A549 (cell line): ENCODE measurements at regions not wholly inside any gene's neighbourhood (a gene's known extent, or its start where the extent isn't known, plus 50 kb on each side); places are given as distances from the start of the nearest gene placed in this dataset.

ENCODE experiments used
- ATAC-seq, 2 experiments: fragments of 200-7000 bp in 1 of 2; fragments of >200 bp in 1 of 2; cut with Nextera tagmentation in 1 of 2; cut with Tn5 transposase in 1 of 2; 3 replicates each; pipeline versions ENCODE4 v1.8.0 to v1.9.1; 2018 to 2020; ENCODE audit warnings: mild to moderate bottlenecking in 1 of 2, moderate library complexity in 1 of 2
- CTCF ChIA-PET: fragments of 300-600 bp; sonication (Branson Sonifier 250); formaldehyde crosslinking; extraction: SDS; loops from one replicate; lab custom pipeline; 2021; ENCODE audit warnings: antibody characterized with exemption, inconsistent platforms; lab: Yijun Ruan, JAX
- POLR2A ChIA-PET: fragments of 350-600 bp; formaldehyde crosslinking; extraction: SDS; loops from one replicate; lab custom pipeline; 2021; ENCODE audit warnings: antibody characterized with exemption, inconsistent platforms; lab: Yijun Ruan, JAX
- DNase-seq, 2 experiments: peaks; one replicate each; pipeline versions ENCODE4 v3.0.0 to v3.0.0-alpha.2; 2011 to 2016; ENCODE audit warnings: low read depth in 1 of 2, low spot score in 1 of 2
- FAIRE-seq: peaks from 2 replicates; lab custom pipeline; 2011; peaks lifted over from hg19 to GRCh38; lab: Jason Lieb, UNC
- H3K27ac ChIP-seq, 2 experiments: fragments of >200 bp; sonication (Bioruptor Twin); formaldehyde crosslinking; 3 replicates each; pipeline ENCODE4 v1.5.1; 2016 to 2017
- H3K4me1 ChIP-seq: fragments of >200 bp; sonication (Bioruptor Twin); formaldehyde crosslinking; 3 replicates; pipeline ENCODE4 v1.6.1; 2016
- H3K4me2 ChIP-seq: fragments of >200 bp; sonication (Bioruptor Twin); formaldehyde crosslinking; 3 replicates; pipeline ENCODE4 v1.6.1; 2016
- H3K4me3 ChIP-seq: fragments of >200 bp; sonication (Bioruptor Twin); formaldehyde crosslinking; 3 replicates; pipeline ENCODE4 v1.5.1; 2016
- H3K9me3 ChIP-seq: fragments of >200 bp; sonication (Bioruptor Twin); formaldehyde crosslinking; 3 replicates; pipeline ENCODE4 v1.6.1; 2016
- BCL3 ChIP-seq: fragments of >200 bp; sonication (Bioruptor Twin); formaldehyde crosslinking; IDR thresholded peaks from 3 replicates; pipeline ENCODE4 v1.6.1; 2016
- CEBPB ChIP-seq, 2 experiments: fragments of >200 bp in 1 of 2; sonication (Bioruptor Twin) in 1 of 2; formaldehyde crosslinking in 1 of 2; IDR thresholded peaks; 2 replicates each; pipeline ENCODE4 v1.6.1; 2012 to 2016
- CHD2 ChIP-seq: fragments of 150-350 bp; IDR thresholded peaks from 2 replicates; pipeline ENCODE4 v1.6.1; 2014; ENCODE audit warnings: low read length; ENCODE audit not compliant: partially characterized antibody
- ELK1 ChIP-seq: fragments of 150-350 bp; IDR thresholded peaks from 2 replicates; pipeline ENCODE4 v1.6.1; 2014; ENCODE audit warnings: low read depth, mild to moderate bottlenecking, low read length
- FOSB ChIP-seq: fragments of 250-450 bp; sonication (Bioruptor Pico); IDR thresholded peaks from 2 replicates; pipeline ENCODE4 v1.5.0; 2020; ENCODE audit warnings: mild to moderate bottlenecking, moderate library complexity
- HMGXB4 ChIP-seq: fragments of 250-450 bp; sonication (Bioruptor Pico); IDR thresholded peaks from 2 replicates; pipeline ENCODE4 v1.5.0; 2021; ENCODE audit warnings: mild to moderate bottlenecking, moderate library complexity, borderline replicate concordance
- HOXB13 ChIP-seq: fragments of 250-450 bp; sonication (Bioruptor Pico); IDR thresholded peaks from 2 replicates; pipeline ENCODE4 v1.5.0; 2020; ENCODE audit warnings: low read depth, mild to moderate bottlenecking, moderate library complexity
- MAFK ChIP-seq: fragments of 450-650 bp; IDR thresholded peaks from 2 replicates; pipeline ENCODE4 v1.6.1; 2014; ENCODE audit not compliant: partially characterized antibody
- MAX ChIP-seq: IDR thresholded peaks from 2 replicates; pipeline ENCODE4 v1.6.1; 2012
- MAZ ChIP-seq: fragments of 150-350 bp; IDR thresholded peaks from 2 replicates; pipeline ENCODE4 v1.6.1; 2014; ENCODE audit warnings: antibody characterized with exemption, low read depth, low read length, borderline replicate concordance
- NR3C1 ChIP-seq: fragments of >200 bp; sonication (Bioruptor Twin); formaldehyde crosslinking; IDR thresholded peaks from 3 replicates; pipeline ENCODE4 v1.6.1; 2017
- PBX3 ChIP-seq: IDR thresholded peaks from 2 replicates; pipeline ENCODE4 v1.6.1; 2012
- PHF8 ChIP-seq: fragments of 200-600 bp; sonication (generic); IDR thresholded peaks from 2 replicates; pipeline ENCODE4 v1.6.1; 2016; ENCODE audit warnings: low read depth, mild to moderate bottlenecking, antibody characterized with exemption, moderate library complexity, borderline replicate concordance
- POLR2A ChIP-seq: IDR thresholded peaks from 2 replicates; pipeline ENCODE4 v1.6.1; 2012; ENCODE audit warnings: mild to moderate bottlenecking, low read length
- POLR2AphosphoS2 ChIP-seq: conservative IDR thresholded peaks from 2 replicates; pipeline ENCODE4 v1.6.1; 2012; ENCODE audit warnings: low read length, improper control_type of control experiment, inconsistent platforms
- RAD21 ChIP-seq, 2 experiments: fragments of >200 bp in 1 of 2; sonication (Bioruptor Twin) in 1 of 2; formaldehyde crosslinking in 1 of 2; IDR thresholded peaks in 1 of 2; conservative IDR thresholded peaks in 1 of 2; 2 replicates in 1 of 2; 3 replicates in 1 of 2; pipeline ENCODE4 v1.6.1; 2012 to 2018; ENCODE audit warnings: inconsistent platforms in 1 of 2
- RCOR1 ChIP-seq: fragments of 150-350 bp; IDR thresholded peaks from 2 replicates; pipeline ENCODE4 v1.6.1; 2014; ENCODE audit warnings: antibody characterized with exemption, low read length, low read depth
- RNF2 ChIP-seq: fragments of 200-600 bp; sonication (generic); IDR thresholded peaks from 2 replicates; pipeline ENCODE4 v1.6.1; 2016; ENCODE audit warnings: low read depth, mild to moderate bottlenecking, antibody characterized with exemption, moderate library complexity, borderline replicate concordance
- SMC3 ChIP-seq: fragments of >200 bp; sonication (Bioruptor Twin); formaldehyde crosslinking; IDR thresholded peaks from 3 replicates; pipeline ENCODE4 v1.6.1; 2018; ENCODE audit warnings: inconsistent platforms
- ZNF302 ChIP-seq: fragments of 250-450 bp; sonication (Bioruptor Pico); IDR thresholded peaks from 2 replicates; pipeline ENCODE4 v1.9.0; 2021; ENCODE audit warnings: inconsistent platforms, mild to moderate bottlenecking, moderate library complexity
- WGBS: methylation state at CpG from one replicate; pipeline ENCODE4 v1.1.6; 2017; ENCODE audit errors: missing lambda C conversion rate; 5-methylcytosine and 5-hydroxymethylcytosine counted together

- ChIA-PET CTCF (interaction anchor here (1.1 to 18.0 kb wide), 13 partner anchors 8 to 575 kb away, joined by 3 to 296 read pairs (median 10); no protein-coding TSS in a partner anchor), POLR2A (no interaction called here)
- ATAC-seq (no peak), DNase-seq (no peak), FAIRE-seq (no peak)
- no peak overlapping the region for H3K4me2 ChIP-seq
- 0 out of 3 replicates have a peak, but pooled peaks cover 4% of the 10 kb centered on the region for H3K4me1 ChIP-seq
- H3K4me3 ChIP-seq, result no peak overlapping the region
- no peaks in the 10 kb centered on the region for H3K9me3 ChIP-seq
- H3K27ac ChIP-seq, result no peak overlapping the region
- WGBS, result 72% methylated on average over 8 of the region's 8 CpGs
- TF ChIP-seq ELK1, result no peak
- no peak for TF ChIP-seq BCL3
- TF ChIP-seq SMC3, result no peak
- TF ChIP-seq CEBPB (IDR thresholded peaks at IDR 0.05), result no peak
- TF ChIP-seq MAX, result no peak
- no peak for TF ChIP-seq POLR2AphosphoS2
- no peak for TF ChIP-seq PHF8
- no peak for TF ChIP-seq MAZ
- no peak for TF ChIP-seq POLR2A
Observed at GRCh38 chr11:19561011-19561410, 151.6 kb upstream of the NAV2 start.

GRCh38 chr11:19560156-19560555 lies 152.5 kb upstream of the NAV2 start:
- Histone ChIP-seq H3K9me3 (no peaks in the 10 kb centered on the region), H3K4me2 (no peak overlapping the region), H3K4me3 (no peak overlapping the region), H3K4me1 (0 out of 3 replicates have a peak, but pooled peaks cover 4% of the 10 kb centered on the region), H3K27ac (no peak overlapping the region)
- TF ChIP-seq RNF2 (no peak), PBX3 (no peak), RCOR1 (no peak), PHF8 (no peak), RAD21 (conservative IDR thresholded peaks at IDR 0.05 in 1 of 2, IDR thresholded peaks at IDR 0.05 in 1 of 2) (no peak), HMGXB4 (CRISPR knock-in tag) (no peak), ZNF302 (no peak), MAFK (no peak), CHD2 (no peak), HOXB13 (no peak), FOSB (no peak), NR3C1 (no peak), CEBPB (IDR thresholded peaks at IDR 0.05) (no peak)
- WGBS, result 58% methylated on average over 5 of the region's 5 CpGs
- DNase-seq (no peak), FAIRE-seq (no peak), ATAC-seq (no peak)
- ChIA-PET CTCF (interaction anchor here (0.7 to 18.0 kb wide), 21 partner anchors 9 to 576 kb away, joined by 3 to 296 read pairs (median 4); no protein-coding TSS in a partner anchor), POLR2A (no interaction called here)
